ENCODE measurements at regions not wholly inside any gene's neighbourhood (a gene's known extent, or its start where the extent isn't known, plus 50 kb on each side); places are given as distances from the start of the nearest gene placed in this dataset.

GRCh38 chr11:29707924-29708323 lies 308.9 kb downstream of the KCNA4 start:
- DNase-seq (ENCODE audit: low read depth): no peak
- no peak overlapping the region for H3K4me3 ChIP-seq (ENCODE audit: low read depth, low read length)
- TF ChIP-seq CTCF (conservative IDR thresholded peaks at IDR 0.05; ENCODE audit: low read depth, low read length): no peak

- DNase-seq (ENCODE audit: low read depth): no peak
- no peak overlapping the region for H3K4me3 ChIP-seq (ENCODE audit: low read depth, low read length)
- TF ChIP-seq CTCF (conservative IDR thresholded peaks at IDR 0.05; ENCODE audit: low read depth, low read length): no peak
Observed at GRCh38 chr11:29685361-29685760, 331.5 kb downstream of the KCNA4 start.

- H3K4me3 ChIP-seq (ENCODE audit: low read depth, low read length): no peak overlapping the region
- no peak for DNase-seq (ENCODE audit: low read depth)
- no peak for TF ChIP-seq CTCF (conservative IDR thresholded peaks at IDR 0.05; ENCODE audit: low read depth, low read length)
Observed at GRCh38 chr11:29682856-29683255, 334.0 kb downstream of the KCNA4 start.

GRCh38 chr11:29679996-29680395 lies 336.8 kb downstream of the KCNA4 start:
- no peak for DNase-seq (ENCODE audit: low read depth)
- no peak overlapping the region for H3K4me3 ChIP-seq (ENCODE audit: low read depth, low read length)
- no peak for TF ChIP-seq CTCF (conservative IDR thresholded peaks at IDR 0.05; ENCODE audit: low read depth, low read length)

- H3K4me3 ChIP-seq (ENCODE audit: low read depth, low read length): no peak overlapping the region
- DNase-seq (ENCODE audit: low read depth): no peak
- no peak for TF ChIP-seq CTCF (conservative IDR thresholded peaks at IDR 0.05; ENCODE audit: low read depth, low read length)
Observed at GRCh38 chr11:29676993-29677392, 339.8 kb downstream of the KCNA4 start.

- DNase-seq (ENCODE audit: low read depth): no peak
- no peak for TF ChIP-seq CTCF (conservative IDR thresholded peaks at IDR 0.05; ENCODE audit: low read depth, low read length)
- no peak overlapping the region for H3K4me3 ChIP-seq (ENCODE audit: low read depth, low read length)
Observed at GRCh38 chr11:29669310-29669709, 347.5 kb downstream of the KCNA4 start.

GRCh38 chr11:29657709-29658108 lies 359.1 kb downstream of the KCNA4 start:
- DNase-seq (ENCODE audit: low read depth): no peak
- H3K4me3 ChIP-seq (ENCODE audit: low read depth, low read length): no peak overlapping the region
- no peak for TF ChIP-seq CTCF (conservative IDR thresholded peaks at IDR 0.05; ENCODE audit: low read depth, low read length)

All from epithelial cell of proximal tubule (primary cell).